ENCODE measurements at regions not wholly inside any gene's neighbourhood (a gene's known extent, or its start where the extent isn't known, plus 50 kb on each side); places are given as distances from the start of the nearest gene placed in this dataset.

- TF ChIP-seq POLR2A (IDR thresholded peaks at IDR 0.05; ENCODE audit: low read depth, low read length): no peak
- no peak for TF ChIP-seq PAX5 (IDR thresholded peaks at IDR 0.05; ENCODE audit: insufficient read depth, low read length, severe bottlenecking)
- no peak for TF ChIP-seq POLR2AphosphoS5 (IDR thresholded peaks at IDR 0.05; ENCODE audit: low read depth, low read length)
- no peak for TF ChIP-seq TAF1 (IDR thresholded peaks at IDR 0.05; ENCODE audit: low read depth, low read length)
- TF ChIP-seq SPI1 (IDR thresholded peaks at IDR 0.05; ENCODE audit: low read depth, low read length): no peak
Measured at GRCh38 chr16:49923411-49923810, 67.5 kb upstream of the ZNF423 start.
